ENCODE measurements at regions not wholly inside any gene's neighbourhood (a gene's known extent, or its start where the extent isn't known, plus 50 kb on each side); places are given as distances from the start of the nearest gene placed in this dataset.

DNA sequence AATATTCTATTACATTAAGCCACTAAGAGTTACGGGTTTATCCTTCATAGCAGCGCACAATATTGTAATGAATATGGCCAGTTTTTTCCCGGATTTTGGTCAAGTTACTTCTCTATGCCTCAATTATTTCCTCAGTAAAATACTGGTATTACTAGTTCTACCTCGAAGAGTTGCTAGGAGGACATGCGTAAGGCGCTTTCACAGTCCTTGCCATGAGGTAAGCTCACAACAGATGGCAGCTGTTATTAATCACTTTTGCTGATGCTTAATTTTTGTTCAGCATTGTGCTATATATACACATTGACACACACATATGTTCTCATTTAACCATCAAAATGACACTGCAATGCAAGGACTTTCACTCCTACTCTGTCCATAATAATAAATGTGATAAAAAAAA, 101.5 kb downstream of the SCG2 start:
- TF ChIP-seq CTCF (IDR thresholded peaks at IDR 0.05) (no peak), EZH2 (IDR thresholded peaks at IDR 0.05; ENCODE audit: borderline replicate concordance, insufficient read depth, low read depth, low read length, poor library complexity, severe bottlenecking) (no peak)

Measured in B cell (primary cell).